NCI-H1105 treated with DMSO at 0.1 percent for 48 hours (cell line): ENCODE measurements at regions not wholly inside any gene's neighbourhood (a gene's known extent, or its start where the extent isn't known, plus 50 kb on each side); places are given as distances from the start of the nearest gene placed in this dataset.

Source experiments
- DNase-seq: peaks from one replicate; lab custom pipeline; 2025; lab: John Stamatoyannopoulos, UW

GRCh38 chr21:20527731-20528460, 470.3 kb upstream of the NCAM2 start:
- DNase-seq: peak; percentile 27

GRCh38 chr21:20537130-20537529, 461.1 kb upstream of the NCAM2 start:
- no peak for DNase-seq

GRCh38 chr21:20538039-20538658, 460.1 kb upstream of the NCAM2 start:
- DNase-seq: no peak

GRCh38 chr21:20545454-20545853, 452.8 kb upstream of the NCAM2 start:
- DNase-seq: no peak

GRCh38 chr21:20551939-20552338, 446.3 kb upstream of the NCAM2 start:
- DNase-seq: no peak

- DNase-seq: no peak
Measured at GRCh38 chr21:20554785-20555184, 443.4 kb upstream of the NCAM2 start.

- DNase-seq: no peak
Measured at GRCh38 chr21:20570824-20571232, 427.4 kb upstream of the NCAM2 start.

- no peak for DNase-seq
Measured at GRCh38 chr21:20572582-20572981, 425.6 kb upstream of the NCAM2 start.

GRCh38 chr21:20581361-20581760, 416.8 kb upstream of the NCAM2 start:
- no peak for DNase-seq

- no peak for DNase-seq
Measured at GRCh38 chr21:20591284-20591683, 406.9 kb upstream of the NCAM2 start.

- no peak for DNase-seq
Measured at GRCh38 chr21:20592463-20592862, 405.7 kb upstream of the NCAM2 start.

- no peak for DNase-seq
Measured at GRCh38 chr21:20603236-20603635, 395.0 kb upstream of the NCAM2 start.

- no peak for DNase-seq
Measured at GRCh38 chr21:20611008-20611407, 387.2 kb upstream of the NCAM2 start.

- no peak for DNase-seq
Measured at GRCh38 chr21:20613654-20614053, 384.6 kb upstream of the NCAM2 start.

- peak; percentile 78 for DNase-seq
Measured at GRCh38 chr21:20617130-20617529, 381.1 kb upstream of the NCAM2 start.

- no peak for DNase-seq
Measured at GRCh38 chr21:20618878-20619277, 379.3 kb upstream of the NCAM2 start.

GRCh38 chr21:20627594-20627993, 370.6 kb upstream of the NCAM2 start:
- no peak for DNase-seq

GRCh38 chr21:20631633-20632032, 366.6 kb upstream of the NCAM2 start:
- no peak for DNase-seq

GRCh38 chr21:20639026-20639425, 359.2 kb upstream of the NCAM2 start:
- no peak for DNase-seq

- DNase-seq: no peak
Measured at GRCh38 chr21:20641241-20641640, 357.0 kb upstream of the NCAM2 start.

- no peak for DNase-seq
Measured at GRCh38 chr21:20642681-20643080, 355.5 kb upstream of the NCAM2 start.

- no peak for DNase-seq
Measured at GRCh38 chr21:20644552-20644951, 353.7 kb upstream of the NCAM2 start.

- DNase-seq: no peak
Measured at GRCh38 chr21:20645344-20645743, 352.9 kb upstream of the NCAM2 start.
